Transverse colon (tissue), 4 donors: ENCODE measurements at regions not wholly inside any gene's neighbourhood (a gene's known extent, or its start where the extent isn't known, plus 50 kb on each side); places are given as distances from the start of the nearest gene placed in this dataset.

Experiments used
- DNase-seq: peaks from one replicate; pipeline ENCODE4 v3.0.0-alpha.2; 2019
- H3K27ac ChIP-seq, 4 donors: fragments of 200-600 bp; sonication (generic); 2 replicates each; pipeline ENCODE4 v1.5.1; 2016 to 2018; ENCODE audit warnings: inconsistent platforms in 4 of 4
- H3K27me3 ChIP-seq: fragments of 200-600 bp; sonication (generic); 2 replicates; pipeline ENCODE4 v1.5.1; 2017; ENCODE audit warnings: inconsistent platforms
- H3K36me3 ChIP-seq, 4 donors: fragments of 200-600 bp; sonication (generic); 2 replicates each; pipeline ENCODE4 v1.5.1; 2017 to 2019; ENCODE audit warnings: inconsistent platforms in 4 of 4
- H3K4me1 ChIP-seq, 4 donors: fragments of 200-600 bp; sonication (generic); 2 replicates each; pipeline ENCODE4 v1.5.1; 2017 to 2020; ENCODE audit warnings: inconsistent platforms in 4 of 4
- H3K4me3 ChIP-seq, 4 donors: fragments of 200-600 bp; sonication (generic); 1 replicate in 1 of 4; 2 replicates in 3 of 4; pipeline versions ENCODE4 v1.5.1 to v1.6.1; 2017 to 2019; ENCODE audit warnings: inconsistent platforms in 4 of 4
- H3K9me3 ChIP-seq, 2 donors: fragments of 200-600 bp; sonication (generic); 2 replicates each; pipeline ENCODE4 v1.5.1; 2017 to 2019; ENCODE audit warnings: inconsistent platforms in 2 of 2
- CTCF ChIP-seq, 5 experiments: fragments of 200-600 bp in 3 of 5; fragments of 450-650 bp in 2 of 5; sonication (generic) in 3 of 5; IDR thresholded peaks; 1 replicate in 2 of 5; 2 replicates in 3 of 5; pipeline ENCODE4 v1.5.1; 2016 to 2017; ENCODE audit warnings: antibody characterized with exemption in 5 of 5, inconsistent platforms in 3 of 5, mild to moderate bottlenecking in 2 of 5, moderate library complexity in 1 of 5
- EP300 ChIP-seq: sonication (generic); formaldehyde crosslinking; IDR thresholded peaks from one replicate; pipeline ENCODE4 v1.6.1; 2017; ENCODE audit warnings: antibody characterized with exemption, low read depth
- POLR2A ChIP-seq: fragments of 450-650 bp; IDR thresholded peaks from one replicate; pipeline ENCODE4 v1.6.1; 2016; ENCODE audit warnings: antibody characterized with exemption, mild to moderate bottlenecking, moderate library complexity
- POLR2AphosphoS5 ChIP-seq, 3 donors: sonication (generic); formaldehyde crosslinking; IDR thresholded peaks; one replicate each; pipeline ENCODE4 v1.6.1; 2016; ENCODE audit warnings: antibody characterized with exemption in 3 of 3
- WGBS, 2 donors: methylation state at CpG; one replicate each; pipeline ENCODE4 v1.1.5; 2018; ENCODE audit warnings: low coverage in 1 of 2; 5-methylcytosine and 5-hydroxymethylcytosine counted together
- in situ Hi-C, 4 donors: fragments of 200-750 bp; cut with MboI; loops; one replicate each; pipeline versions ENCODE4 v1.15.0 to v1.15.1; 2017; ENCODE audit warnings: low sequenced_read_pairs in 3 of 4, low pct_ligation_motif_present in 1 of 4, low pct_unique_long_range_greater_than_20kb in 1 of 4
- intact Hi-C: fragments of 100-400 bp; cut with DNase I; formaldehyde crosslinking; loops from one replicate; pipeline ENCODE4 v1.15.1; 2023; ENCODE audit warnings: low total_unique reads

- WGBS, 2 donors, result 79 to 100% methylated on average over 1 to 3 of the region's 3 CpGs
These were observed 55.2 kb upstream of the MID1IP1 start for GRCh38 chrX:38746102-38746501.

DNA sequence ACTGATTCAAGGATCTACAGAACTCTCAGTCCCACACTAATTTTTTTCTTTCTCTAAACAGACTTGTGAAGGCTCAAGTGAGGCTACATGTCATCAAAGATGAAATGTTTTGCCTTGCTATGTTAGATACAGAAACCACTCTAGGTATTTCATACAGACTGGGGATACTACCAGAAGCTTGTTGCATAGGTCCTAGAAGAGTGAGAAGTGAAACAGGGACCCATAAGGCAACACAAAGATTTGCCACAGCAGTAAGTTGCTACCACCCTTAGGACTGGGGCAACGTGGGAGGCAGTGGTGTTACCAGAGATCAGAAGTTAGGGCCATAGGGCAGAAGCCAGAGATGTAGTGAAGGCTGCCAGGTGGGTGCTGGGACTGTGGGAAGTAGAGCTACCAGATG, 50.7 kb upstream of the MID1IP1 start:
- in situ Hi-C loops, result loop anchor here in 3 of 4 donors (25.0 kb wide), 2 partner anchors 237 to 412 kb away; no protein-coding TSS in a partner anchor
- no peaks in the 10 kb centered on the region for H3K36me3 ChIP-seq
- 20 to 22% methylated on average over 1 of the region's 1 CpG for WGBS, 2 donors

More at GRCh38 chrX:38746102-38746501, 55.2 kb upstream of the MID1IP1 start:
- intact Hi-C loops (no loop called here), in situ Hi-C loops (no loop called here)
- Histone ChIP-seq H3K36me3 (no peaks in the 10 kb centered on the region), H3K27ac (no peak overlapping the region), H3K9me3 (no peaks in the 10 kb centered on the region), H3K4me3 (no peak overlapping the region), H3K27me3 (no peaks in the 10 kb centered on the region), H3K4me1 (no peaks in the 10 kb centered on the region)
- TF ChIP-seq CTCF (IDR thresholded peaks at IDR 0.05), result no peak
- no peak for TF ChIP-seq POLR2AphosphoS5 (IDR thresholded peaks at IDR 0.05)
- TF ChIP-seq EP300, result no peak
- no peak for TF ChIP-seq POLR2A
- no peak for DNase-seq

More for the DNA sequence above, 50.7 kb upstream of the MID1IP1 start:
- no peak overlapping the region for H3K27ac ChIP-seq
- no peaks in the 10 kb centered on the region for H3K4me1 ChIP-seq
- TF ChIP-seq EP300, result no peak
- TF ChIP-seq POLR2A, result no peak
- TF ChIP-seq POLR2AphosphoS5 (IDR thresholded peaks at IDR 0.05), result no peak
- no peak for TF ChIP-seq CTCF (IDR thresholded peaks at IDR 0.05)
- intact Hi-C loops, result no loop called here
- H3K4me3 ChIP-seq, result no peak overlapping the region
- DNase-seq, result no peak
- no peaks in the 10 kb centered on the region for H3K9me3 ChIP-seq
- H3K27me3 ChIP-seq, result no peaks in the 10 kb centered on the region
